Nephron (organoid): ENCODE measurements at regions not wholly inside any gene's neighbourhood (a gene's known extent, or its start where the extent isn't known, plus 50 kb on each side); places are given as distances from the start of the nearest gene placed in this dataset.

ENCODE experiments used
- H3K27ac Mint-ChIP-seq, 3 experiments: 2 replicates each; pipeline ENCODE4 v1.8.0; 2020; ENCODE audit warnings: mixed read lengths in 3 of 3, mild to moderate bottlenecking in 2 of 3, moderate library complexity in 1 of 3
- H3K27me3 Mint-ChIP-seq: 2 replicates; pipeline ENCODE4 v1.8.0; 2021; ENCODE audit warnings: low read depth, mild to moderate bottlenecking, moderate library complexity, mixed read lengths
- H3K36me3 Mint-ChIP-seq: 2 replicates; pipeline ENCODE4 v1.8.0; 2020; ENCODE audit warnings: low read depth, mixed read lengths
- H3K4me1 Mint-ChIP-seq: 2 replicates; pipeline ENCODE4 v1.8.0; 2020; ENCODE audit warnings: mixed read lengths
- H3K4me3 Mint-ChIP-seq, 3 experiments: 2 replicates each; pipeline ENCODE4 v1.8.0; 2020; ENCODE audit warnings: mild to moderate bottlenecking in 3 of 3, mixed read lengths in 3 of 3, moderate library complexity in 2 of 3
- H3K9me3 Mint-ChIP-seq: 2 replicates; pipeline ENCODE4 v1.8.0; 2020; ENCODE audit warnings: mixed read lengths
- TF ChIP-seq, protein P1 (sequence below), 3 experiments: fragments of 200-600 bp; sonication (generic); IDR thresholded peaks; one replicate each; pipeline ENCODE4 v1.5.0; 2021; ENCODE audit warnings: antibody characterized with exemption in 3 of 3; ENCODE audit not compliant: unreplicated experiment in 3 of 3

GRCh38 chr1:208433971-208434370, 189.8 kb upstream of the PLXNA2 start:
- H3K4me3 Mint-ChIP-seq: no peak overlapping the region
- peak overlapping the region in 1 of 3 experiments; percentile 4 for H3K27ac Mint-ChIP-seq
- H3K4me1 Mint-ChIP-seq: peaks cover 10% of the 10 kb centered on the region
- H3K36me3 Mint-ChIP-seq: no peaks in the 10 kb centered on the region
- H3K27me3 Mint-ChIP-seq: peaks cover 7% of the 10 kb centered on the region
- TF ChIP-seq, protein P1, sequence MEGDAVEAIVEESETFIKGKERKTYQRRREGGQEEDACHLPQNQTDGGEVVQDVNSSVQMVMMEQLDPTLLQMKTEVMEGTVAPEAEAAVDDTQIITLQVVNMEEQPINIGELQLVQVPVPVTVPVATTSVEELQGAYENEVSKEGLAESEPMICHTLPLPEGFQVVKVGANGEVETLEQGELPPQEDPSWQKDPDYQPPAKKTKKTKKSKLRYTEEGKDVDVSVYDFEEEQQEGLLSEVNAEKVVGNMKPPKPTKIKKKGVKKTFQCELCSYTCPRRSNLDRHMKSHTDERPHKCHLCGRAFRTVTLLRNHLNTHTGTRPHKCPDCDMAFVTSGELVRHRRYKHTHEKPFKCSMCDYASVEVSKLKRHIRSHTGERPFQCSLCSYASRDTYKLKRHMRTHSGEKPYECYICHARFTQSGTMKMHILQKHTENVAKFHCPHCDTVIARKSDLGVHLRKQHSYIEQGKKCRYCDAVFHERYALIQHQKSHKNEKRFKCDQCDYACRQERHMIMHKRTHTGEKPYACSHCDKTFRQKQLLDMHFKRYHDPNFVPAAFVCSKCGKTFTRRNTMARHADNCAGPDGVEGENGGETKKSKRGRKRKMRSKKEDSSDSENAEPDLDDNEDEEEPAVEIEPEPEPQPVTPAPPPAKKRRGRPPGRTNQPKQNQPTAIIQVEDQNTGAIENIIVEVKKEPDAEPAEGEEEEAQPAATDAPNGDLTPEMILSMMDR (IDR thresholded peaks at IDR 0.05; ENCODE audit: unreplicated experiment in 3 of 3): no peak
- peaks cover 2% of the 10 kb centered on the region for H3K9me3 Mint-ChIP-seq

- H3K4me1 Mint-ChIP-seq: no peaks in the 10 kb centered on the region
- H3K36me3 Mint-ChIP-seq: no peaks in the 10 kb centered on the region
- H3K4me3 Mint-ChIP-seq: no peak overlapping the region
- H3K27ac Mint-ChIP-seq: no peak overlapping the region
- H3K27me3 Mint-ChIP-seq: no peaks in the 10 kb centered on the region
- TF ChIP-seq, protein P1 (IDR thresholded peaks at IDR 0.05; ENCODE audit: unreplicated experiment in 3 of 3): no peak
- peaks cover 18% of the 10 kb centered on the region for H3K9me3 Mint-ChIP-seq
These were observed 193.2 kb upstream of the PLXNA2 start for GRCh38 chr1:208437401-208437800.

DNA sequence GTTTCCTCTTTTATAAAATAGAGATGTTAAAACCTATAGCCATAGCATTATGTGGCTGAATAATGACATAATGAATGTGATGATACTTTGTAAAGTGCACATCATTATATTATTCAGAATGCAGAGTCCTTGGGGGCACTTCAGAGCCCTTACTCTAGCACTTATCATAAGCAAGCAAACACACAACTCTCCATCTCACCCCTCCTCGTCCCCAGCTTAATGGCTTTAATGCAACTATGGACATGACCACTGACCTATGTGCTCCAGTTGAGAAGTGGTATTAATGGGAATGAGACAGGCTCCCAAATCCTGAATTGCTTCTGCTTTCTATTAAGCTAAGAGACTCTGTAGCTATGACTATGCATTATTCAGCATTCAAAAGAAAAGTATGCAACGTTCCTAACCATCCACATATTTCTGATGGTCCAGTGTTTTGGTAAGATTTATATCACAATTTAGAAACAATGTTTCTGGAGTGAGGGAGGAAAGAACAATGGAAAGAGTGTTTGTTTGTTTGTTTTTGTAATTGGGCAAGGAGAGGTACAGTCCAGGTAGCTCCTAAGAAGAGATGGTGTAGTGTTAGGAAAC, 194.0 kb upstream of the PLXNA2 start:
- peaks cover 25% of the 10 kb centered on the region for H3K9me3 Mint-ChIP-seq
- H3K27me3 Mint-ChIP-seq: no peaks in the 10 kb centered on the region
- no peak overlapping the region for H3K27ac Mint-ChIP-seq
- TF ChIP-seq, protein P1 (IDR thresholded peaks at IDR 0.05; ENCODE audit: unreplicated experiment in 3 of 3): no peak
- H3K36me3 Mint-ChIP-seq: no peaks in the 10 kb centered on the region
- no peak overlapping the region for H3K4me3 Mint-ChIP-seq
- no peaks in the 10 kb centered on the region for H3K4me1 Mint-ChIP-seq

- Mint-ChIP-seq H3K27ac (peak overlapping the region; percentile 71 to 88 (median 84)), H3K27me3 (peaks cover 14% of the 10 kb centered on the region), H3K4me1 (peaks cover 16% of the 10 kb centered on the region), H3K9me3 (peaks cover 43% of the 10 kb centered on the region), H3K4me3 (peak overlapping the region; percentile 3 to 15 (median 6)), H3K36me3 (peaks cover 3% of the 10 kb centered on the region)
- TF ChIP-seq, protein P1 (IDR thresholded peaks at IDR 0.05; ENCODE audit: unreplicated experiment in 3 of 3): peak in 2 of 3 experiments; percentile 6 to 15
These were observed 201.6 kb upstream of the PLXNA2 start for GRCh38 chr1:208445758-208446203.

- TF ChIP-seq, protein P1 (IDR thresholded peaks at IDR 0.05; ENCODE audit: unreplicated experiment in 3 of 3): no peak
- H3K27ac Mint-ChIP-seq: peak overlapping the region; percentile 71 to 88 (median 84)
- H3K4me3 Mint-ChIP-seq: peak overlapping the region; percentile 3 to 15 (median 6)
- H3K36me3 Mint-ChIP-seq: peaks cover 3% of the 10 kb centered on the region
- H3K27me3 Mint-ChIP-seq: peaks cover 14% of the 10 kb centered on the region
- peaks cover 38% of the 10 kb centered on the region for H3K9me3 Mint-ChIP-seq
- H3K4me1 Mint-ChIP-seq: peaks cover 22% of the 10 kb centered on the region
These were observed 202.1 kb upstream of the PLXNA2 start for GRCh38 chr1:208446271-208446691.

DNA sequence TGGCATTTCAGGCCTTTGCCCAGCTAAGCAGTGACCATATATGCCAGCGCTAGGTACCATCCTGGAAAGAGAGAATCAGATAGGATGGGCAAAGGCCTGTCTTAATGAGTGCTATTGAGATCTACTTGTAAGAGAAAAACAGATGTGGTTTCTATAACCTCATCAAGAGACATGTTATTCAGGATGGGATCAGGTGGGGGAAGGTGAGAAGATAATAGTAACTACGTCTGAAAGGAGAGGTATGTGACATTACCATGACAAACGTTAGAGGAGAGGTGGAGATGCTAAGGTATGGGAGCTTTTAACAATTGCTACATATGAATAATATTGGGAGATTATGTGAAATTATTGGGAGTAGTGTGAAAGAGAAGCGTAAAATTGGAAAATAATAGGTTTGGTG, 204.2 kb upstream of the PLXNA2 start:
- peaks cover 21% of the 10 kb centered on the region for H3K9me3 Mint-ChIP-seq
- peaks cover 14% of the 10 kb centered on the region for H3K27me3 Mint-ChIP-seq
- H3K36me3 Mint-ChIP-seq: peaks cover 1% of the 10 kb centered on the region
- no peak overlapping the region for H3K27ac Mint-ChIP-seq
- H3K4me3 Mint-ChIP-seq: no peak overlapping the region
- peaks cover 31% of the 10 kb centered on the region for H3K4me1 Mint-ChIP-seq
- TF ChIP-seq, protein P1 (IDR thresholded peaks at IDR 0.05; ENCODE audit: unreplicated experiment in 3 of 3): no peak
